HG02973 (cell line): ENCODE measurements at regions not wholly inside any gene's neighbourhood (a gene's known extent, or its start where the extent isn't known, plus 50 kb on each side); places are given as distances from the start of the nearest gene placed in this dataset.

ENCODE experiments used
- ATAC-seq: cut with Tn5 transposase; IDR thresholded peaks from one replicate; pipeline ENCODE4 v1.9.1; 2021; ENCODE audit warnings: moderate library complexity; ENCODE audit not compliant: unreplicated experiment

- ATAC-seq = no peak
Observed at GRCh38 chr7:155985518-155986250, 173.4 kb upstream of the SHH start.

GRCh38 chr7:155984609-155985405 is 172.5 kb upstream of the SHH start:
- no peak for ATAC-seq

- ATAC-seq = no peak
Observed at GRCh38 chr7:155984028-155984580, 171.8 kb upstream of the SHH start.

- ATAC-seq = no peak
Observed at GRCh38 chr7:155983176-155983815, 171.0 kb upstream of the SHH start.

GRCh38 chr7:155981703-155982102 is 169.4 kb upstream of the SHH start:
- no peak for ATAC-seq

- ATAC-seq = no peak
Observed at GRCh38 chr7:155980841-155981240, 168.6 kb upstream of the SHH start.

- no peak for ATAC-seq
Observed at GRCh38 chr7:155979994-155980393, 167.7 kb upstream of the SHH start.

GRCh38 chr7:155979566-155979965 is 167.3 kb upstream of the SHH start:
- no peak for ATAC-seq

- no peak for ATAC-seq
Observed at GRCh38 chr7:155975490-155975889, 163.2 kb upstream of the SHH start.

- ATAC-seq = no peak
Observed at GRCh38 chr7:155974186-155974897, 162.1 kb upstream of the SHH start.

GRCh38 chr7:155973451-155973997 is 161.3 kb upstream of the SHH start:
- no peak for ATAC-seq

GRCh38 chr7:155972651-155973390 is 160.6 kb upstream of the SHH start:
- no peak for ATAC-seq

- ATAC-seq = no peak
Observed at GRCh38 chr7:155972247-155972646, 160.0 kb upstream of the SHH start.

GRCh38 chr7:155971180-155971770 is 159.0 kb upstream of the SHH start:
- ATAC-seq = no peak

GRCh38 chr7:155969192-155969929 is 157.1 kb upstream of the SHH start:
- no peak for ATAC-seq

- no peak for ATAC-seq
Observed at GRCh38 chr7:155965010-155965409, 152.7 kb upstream of the SHH start.

GRCh38 chr7:155964543-155964942 is 152.3 kb upstream of the SHH start:
- no peak for ATAC-seq

GRCh38 chr7:155963771-155964195 is 151.5 kb upstream of the SHH start:
- ATAC-seq = no peak

- ATAC-seq = no peak
Observed at GRCh38 chr7:155963356-155963755, 151.1 kb upstream of the SHH start.
